DMS 273 treated with DMSO at 0.1 percent for 48 hours (cell line): ENCODE measurements at regions not wholly inside any gene's neighbourhood (a gene's known extent, or its start where the extent isn't known, plus 50 kb on each side); places are given as distances from the start of the nearest gene placed in this dataset.

Experiments used
- DNase-seq: peaks from one replicate; lab custom pipeline; 2025; lab: John Stamatoyannopoulos, UW

DNA sequence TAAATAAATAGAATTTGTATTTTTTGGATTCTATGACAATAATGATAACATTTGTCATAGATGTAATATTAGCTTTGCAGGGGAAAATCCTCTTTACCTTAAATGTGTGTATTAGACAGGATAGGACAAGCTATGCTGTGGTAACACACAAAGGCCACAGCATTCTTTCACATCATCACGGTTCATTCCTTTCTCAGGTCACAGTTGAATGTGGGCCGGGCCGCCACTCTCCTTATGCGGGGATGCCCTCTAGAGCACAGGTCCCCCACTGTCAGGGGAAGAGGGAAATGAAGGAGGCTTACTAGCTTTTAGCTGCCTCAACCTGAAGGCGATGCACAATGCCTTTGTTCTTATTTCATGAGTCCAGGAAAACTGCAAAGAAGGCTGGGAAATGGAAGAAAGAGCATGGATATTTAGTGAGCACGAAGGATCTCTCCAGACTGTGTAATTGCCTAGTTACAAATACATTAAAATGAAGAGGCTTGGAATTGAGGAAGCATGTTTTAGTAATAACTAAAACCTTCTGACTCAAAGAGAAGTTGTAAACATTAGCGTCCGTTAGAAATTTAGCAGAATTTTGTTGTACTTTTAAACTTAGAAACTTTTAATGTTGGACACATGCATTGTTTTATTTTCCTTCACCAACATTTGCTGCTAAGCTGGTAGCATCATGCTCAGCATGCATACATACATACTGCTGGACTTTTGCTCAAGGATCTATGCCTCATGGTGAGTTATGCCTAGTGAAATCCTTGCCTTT lies 248.9 kb upstream of the FOXQ1 start:
- DNase-seq: no peak

DNA sequence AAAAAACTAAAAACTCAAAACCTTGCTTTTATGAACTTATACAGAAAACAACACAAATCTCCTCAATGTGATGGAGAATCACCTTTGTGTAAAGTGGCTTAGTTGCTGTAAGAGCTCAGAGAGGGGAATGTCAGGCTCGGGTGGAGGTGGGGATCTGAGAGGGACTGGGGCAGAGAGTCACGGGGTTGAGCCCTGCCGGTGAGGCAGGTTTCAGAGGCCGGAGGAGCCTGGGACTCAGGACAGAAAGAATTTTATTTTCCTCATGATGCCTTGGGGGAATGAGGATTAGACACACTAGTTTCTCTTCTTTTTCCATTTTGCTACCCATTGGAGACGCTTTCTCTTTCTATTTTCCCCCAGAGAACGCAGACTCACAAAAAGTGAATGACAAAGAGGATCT lies 252.3 kb upstream of the FOXQ1 start:
- DNase-seq: no peak

DNA sequence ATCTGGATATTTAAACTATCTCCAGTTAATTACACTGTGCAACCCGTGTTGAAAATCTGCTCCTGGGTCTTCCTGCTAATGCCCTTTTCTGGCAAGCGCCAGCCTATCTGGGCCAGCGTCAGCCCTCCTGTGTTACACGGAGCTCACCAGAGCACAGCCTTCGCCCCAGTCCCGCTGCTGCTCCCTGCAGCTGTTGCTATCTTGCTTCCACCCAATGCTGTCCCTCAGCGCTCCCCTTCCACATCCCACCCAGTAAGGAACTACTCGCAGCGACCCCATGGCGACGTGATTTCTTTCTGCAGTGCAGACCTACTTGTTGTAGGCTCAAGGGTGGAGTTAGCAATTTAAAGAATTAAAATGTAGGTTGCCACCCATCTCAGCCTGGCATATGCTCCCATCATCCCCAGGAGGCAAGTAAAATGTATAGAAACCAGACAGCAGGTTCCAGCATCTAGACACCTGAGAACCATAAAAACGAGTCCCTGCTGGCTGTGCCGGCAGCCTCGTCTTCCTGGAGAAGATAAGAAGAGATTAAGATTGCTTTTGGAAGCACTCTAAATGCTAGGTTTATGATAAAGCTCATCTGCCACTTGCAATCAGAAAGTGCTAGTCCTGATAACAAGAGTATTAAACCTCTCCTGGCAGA lies 254.3 kb upstream of the FOXQ1 start:
- DNase-seq: no peak

DNA sequence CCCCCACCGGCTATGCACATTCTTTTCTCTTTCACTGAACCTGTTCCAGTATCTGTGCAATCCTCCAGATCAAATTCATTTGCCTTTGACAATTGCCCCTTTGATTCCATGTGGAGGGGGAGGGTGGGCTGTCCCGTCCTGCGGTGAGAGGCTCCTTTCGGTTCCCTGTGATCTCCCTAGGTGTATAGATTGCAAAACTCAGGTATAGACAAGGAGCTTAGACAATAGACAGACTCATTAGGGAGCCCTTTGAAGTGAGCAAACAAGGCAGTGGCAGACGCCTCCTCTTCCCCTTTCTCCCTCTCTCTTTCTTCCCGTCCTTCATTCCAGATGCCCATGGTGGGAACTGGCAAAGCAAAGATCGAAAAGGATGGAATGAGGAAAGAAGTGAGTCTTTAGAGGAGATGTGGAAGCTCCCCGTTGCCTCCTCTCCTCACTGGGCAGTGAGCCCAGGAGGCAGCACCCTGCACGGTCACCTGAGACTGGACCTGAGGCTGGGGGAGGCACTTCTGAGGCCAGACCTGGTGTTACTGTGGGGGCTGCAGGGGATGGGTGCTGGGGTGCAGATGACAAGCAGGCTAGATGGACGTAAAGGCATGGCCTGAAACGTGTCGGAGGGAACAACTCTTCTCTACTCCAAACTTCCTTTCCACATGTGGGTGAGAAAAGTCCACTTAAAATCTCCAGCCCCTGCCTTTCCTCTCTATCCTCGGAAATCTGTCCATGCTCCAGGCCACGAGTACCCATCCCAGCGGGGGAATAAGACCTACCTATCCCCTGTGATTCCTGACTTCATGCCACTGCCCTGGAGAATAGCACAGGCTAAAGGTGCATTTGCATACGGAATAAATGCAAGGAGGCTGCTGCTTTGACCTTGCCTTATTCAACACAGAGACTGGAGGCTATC lies 256.6 kb upstream of the FOXQ1 start:
- no peak for DNase-seq

DNA sequence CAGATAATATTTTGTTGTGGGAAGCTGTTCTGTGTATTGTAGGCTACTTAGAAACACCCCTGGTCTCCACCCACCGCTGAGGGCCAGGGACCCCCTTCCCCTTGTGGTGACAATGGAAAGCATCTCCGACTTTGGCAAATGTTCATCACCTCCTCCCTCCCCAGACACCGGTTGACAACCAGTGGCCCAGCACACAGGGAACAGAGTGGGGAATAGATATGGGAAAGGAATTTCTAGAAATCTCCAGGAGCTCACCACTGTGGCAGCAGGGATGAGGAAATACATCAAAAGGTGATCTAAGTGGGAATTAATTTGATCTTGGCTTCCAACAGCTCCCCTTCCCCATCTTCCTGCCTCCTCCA lies 257.3 kb upstream of the FOXQ1 start:
- no peak for DNase-seq

DNA sequence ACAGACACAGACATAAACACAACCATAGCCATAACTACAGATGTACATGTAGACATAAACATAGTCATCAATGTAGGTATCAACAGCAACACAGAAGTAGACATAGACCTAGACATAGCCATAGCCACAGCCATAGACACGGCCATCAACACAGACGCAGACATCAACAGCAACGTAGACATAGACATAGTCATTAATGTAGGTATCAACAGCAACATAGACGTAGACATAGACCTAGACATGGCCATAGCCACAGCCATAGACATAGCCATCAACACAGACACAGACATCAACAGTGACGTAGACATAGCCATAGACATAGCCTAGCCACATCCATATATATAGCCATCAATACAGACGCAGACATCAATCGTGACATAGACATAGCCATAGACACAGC lies 258.3 kb upstream of the FOXQ1 start:
- DNase-seq: no peak

DNA sequence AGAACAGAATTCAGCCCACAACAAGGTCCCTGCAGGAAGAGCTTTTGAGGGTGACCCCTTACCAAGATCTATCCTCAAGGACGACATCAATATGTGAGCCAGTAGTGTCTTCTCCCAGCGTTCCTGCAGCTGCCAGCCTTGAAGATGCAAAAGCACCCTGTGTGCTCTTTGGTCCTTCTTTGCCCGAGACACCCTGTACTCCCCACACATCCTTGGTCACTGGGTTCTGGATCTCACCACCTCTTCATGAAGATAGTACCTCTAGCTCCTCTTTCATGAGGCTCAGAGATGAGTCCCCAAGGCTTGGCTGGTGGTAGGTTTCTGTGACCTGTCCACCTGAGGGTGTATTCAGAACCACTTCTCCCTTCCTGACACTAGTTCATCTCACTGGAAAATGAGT lies 259.6 kb upstream of the FOXQ1 start:
- no peak for DNase-seq

DNA sequence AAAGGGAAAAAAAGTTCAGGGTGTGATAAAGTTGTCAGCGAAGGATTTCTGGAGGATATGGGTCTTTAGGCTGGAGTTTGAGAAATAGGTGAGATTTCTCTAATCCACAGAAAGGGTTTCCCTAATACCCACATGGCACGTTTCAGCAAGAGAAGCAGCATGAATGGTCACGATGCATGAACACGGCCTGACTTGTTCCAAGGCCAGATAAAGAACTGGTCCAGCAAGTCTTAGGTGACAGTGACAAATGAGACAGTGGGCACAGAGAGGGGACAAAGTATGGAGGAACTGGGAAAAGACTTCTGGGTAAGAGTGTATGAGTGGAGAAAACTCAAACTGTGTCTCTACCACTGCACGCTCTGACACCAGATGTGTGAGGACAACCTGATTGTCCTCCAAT lies 262.0 kb upstream of the FOXQ1 start:
- DNase-seq: no peak

DNA sequence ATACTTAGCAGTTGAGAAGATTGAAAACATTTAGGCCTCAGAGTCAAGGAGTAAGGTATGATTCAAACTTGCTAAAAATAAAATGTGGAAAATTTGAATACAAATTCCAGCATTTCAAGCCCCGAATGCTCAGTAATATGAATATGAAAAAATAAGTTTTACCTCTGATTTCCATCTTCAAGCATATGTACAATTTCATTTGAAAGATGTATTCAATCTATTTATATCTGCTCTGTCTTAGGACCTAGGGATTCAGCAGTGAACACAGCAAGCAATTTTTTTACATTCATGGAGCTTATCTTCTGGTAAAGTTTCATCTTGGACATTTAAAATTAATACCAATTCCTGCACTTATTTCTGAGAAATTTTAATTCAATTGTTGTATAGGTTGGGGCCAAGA lies 262.7 kb upstream of the FOXQ1 start:
- DNase-seq: no peak

DNA sequence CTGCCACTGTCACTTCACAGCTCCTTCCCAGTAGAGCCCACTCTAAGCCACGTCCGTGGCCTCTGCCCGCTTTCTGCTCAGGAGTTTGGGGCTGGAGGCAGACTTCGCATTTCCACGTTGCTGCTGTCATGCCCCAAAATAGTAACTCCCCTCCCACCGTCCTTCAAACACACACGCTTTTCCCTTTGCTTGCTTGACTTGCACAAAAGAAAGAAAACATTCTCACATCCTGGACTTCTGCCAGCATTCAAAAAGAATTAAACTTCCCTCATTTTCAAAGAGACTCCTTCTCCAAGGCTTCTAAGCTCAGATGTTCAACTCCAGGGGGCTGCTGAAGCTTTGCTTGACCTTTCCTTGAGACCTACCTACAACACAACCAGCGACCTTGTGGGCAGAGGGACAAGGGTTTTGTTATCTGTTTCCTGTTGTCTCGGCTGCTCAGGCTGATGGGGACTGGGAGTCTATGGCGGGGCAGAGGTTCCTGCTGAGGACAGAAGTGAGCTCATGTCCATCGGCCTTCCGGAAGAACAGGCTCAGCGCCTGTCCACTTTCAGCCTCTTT lies 263.8 kb upstream of the FOXQ1 start:
- DNase-seq: no peak

DNA sequence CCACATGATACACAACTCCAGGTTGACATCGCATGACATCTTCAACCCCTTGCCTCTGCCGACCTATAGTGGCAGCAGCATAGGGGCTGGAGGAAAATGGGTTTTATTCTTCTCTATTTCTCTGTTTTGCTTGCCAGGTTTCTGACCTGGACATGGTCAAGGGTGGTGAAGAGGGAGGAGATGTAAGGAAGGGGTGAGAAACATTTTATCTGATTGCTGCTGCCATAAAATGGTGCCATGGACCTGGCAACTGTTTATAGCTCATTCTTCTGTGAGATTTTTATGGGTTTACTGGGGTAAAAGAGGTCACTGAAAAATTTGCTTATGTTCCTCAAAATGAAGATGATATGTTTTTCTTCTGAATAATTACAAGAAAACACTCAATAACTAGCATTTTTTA lies 266.7 kb upstream of the FOXQ1 start:
- DNase-seq: no peak

DNA sequence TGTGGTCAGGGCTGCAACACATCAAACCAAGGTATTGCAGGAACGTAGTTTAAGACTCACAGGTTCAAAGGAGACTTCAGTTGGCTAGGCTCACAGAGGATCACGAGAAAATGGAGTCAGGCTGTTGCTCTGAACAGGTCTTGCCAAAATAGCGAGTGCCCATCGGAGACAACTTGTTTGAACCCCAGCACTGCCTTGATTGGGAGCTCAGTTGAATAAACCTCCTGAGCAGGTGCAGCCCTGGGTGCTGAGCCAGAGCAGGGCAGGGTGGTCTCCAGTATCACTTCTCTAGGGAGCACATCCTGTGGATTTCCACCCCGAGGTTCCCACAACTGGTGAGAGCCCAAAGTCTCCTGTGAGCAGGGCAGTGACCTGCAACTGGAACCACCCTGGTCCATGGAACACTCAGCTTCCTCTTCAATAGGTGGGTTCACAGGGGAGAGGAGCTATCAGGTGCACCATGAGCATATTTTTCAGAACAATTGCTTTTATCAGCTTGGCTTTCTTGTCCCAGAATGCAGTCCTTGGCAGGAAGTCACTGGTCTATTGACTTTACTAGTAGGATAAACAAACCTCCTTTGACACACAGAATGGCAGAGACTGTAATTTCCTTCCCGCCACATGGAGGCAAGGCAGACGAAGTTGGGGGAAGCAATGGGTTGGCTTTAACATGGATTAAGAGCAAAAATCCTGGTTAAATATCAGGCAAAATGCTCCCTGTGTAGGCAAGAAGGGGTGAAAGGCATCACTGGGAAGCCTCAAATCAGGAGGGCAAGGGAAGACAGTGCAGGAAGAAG lies 267.7 kb upstream of the FOXQ1 start:
- no peak for DNase-seq

DNA sequence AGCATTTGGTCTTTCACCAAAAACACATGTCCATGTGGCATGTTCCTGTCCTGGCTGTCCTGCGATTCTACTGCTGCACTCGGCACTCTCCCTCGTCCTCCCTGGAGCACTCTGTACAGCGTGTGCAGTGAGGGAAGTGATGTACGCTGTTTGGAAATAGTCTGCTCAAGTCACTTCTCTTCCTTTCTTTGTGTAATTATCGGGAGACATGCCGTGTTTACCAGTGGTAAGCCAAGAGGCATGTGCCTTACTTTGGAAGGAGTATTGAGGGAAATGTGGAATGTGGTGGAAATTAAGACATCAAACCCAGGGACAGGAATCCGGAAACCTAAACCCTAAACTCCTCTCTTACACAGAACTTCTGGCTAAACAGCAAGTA lies 268.5 kb upstream of the FOXQ1 start:
- DNase-seq: no peak

DNA sequence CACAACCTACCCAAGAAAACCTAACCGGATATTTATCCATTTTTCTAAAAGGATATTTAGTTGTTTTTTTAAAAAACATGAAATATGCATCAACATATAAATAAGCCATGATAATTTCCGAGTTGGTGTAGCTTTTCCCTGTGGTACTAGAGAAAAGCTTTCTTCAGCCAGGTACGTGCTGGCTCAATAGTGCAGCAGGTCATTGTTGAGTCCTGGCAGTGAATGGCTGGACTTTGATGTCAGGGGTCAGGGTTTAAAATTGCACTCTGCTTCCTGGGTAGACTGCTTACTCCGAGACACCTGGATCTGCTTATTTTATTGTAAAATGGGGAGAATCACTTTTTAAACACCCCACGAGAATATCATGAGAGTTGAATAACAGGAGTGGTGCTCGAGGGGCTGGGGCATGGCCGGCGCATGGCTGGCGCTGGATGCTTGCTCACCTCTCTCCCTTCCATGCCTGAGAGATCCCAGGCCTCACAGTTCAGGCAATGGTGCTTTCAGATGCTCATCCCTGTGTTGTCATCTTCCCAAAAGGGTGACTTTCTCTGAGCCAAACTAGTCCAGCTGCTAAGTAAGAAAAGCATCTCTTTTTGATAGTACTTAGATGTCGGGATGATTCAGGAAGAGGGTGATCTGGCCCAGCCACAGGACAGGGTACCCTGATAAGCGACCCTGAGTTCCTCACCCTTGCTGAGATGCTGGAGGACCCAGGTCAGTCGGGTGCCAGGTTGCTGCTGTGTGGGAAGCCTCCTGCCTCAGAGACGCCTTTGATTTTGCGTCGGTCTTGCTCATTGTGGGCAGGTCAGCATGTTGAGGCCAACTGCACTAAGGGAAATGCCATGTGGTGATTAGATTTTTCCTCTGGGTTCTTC lies 269.1 kb upstream of the FOXQ1 start:
- no peak for DNase-seq

DNA sequence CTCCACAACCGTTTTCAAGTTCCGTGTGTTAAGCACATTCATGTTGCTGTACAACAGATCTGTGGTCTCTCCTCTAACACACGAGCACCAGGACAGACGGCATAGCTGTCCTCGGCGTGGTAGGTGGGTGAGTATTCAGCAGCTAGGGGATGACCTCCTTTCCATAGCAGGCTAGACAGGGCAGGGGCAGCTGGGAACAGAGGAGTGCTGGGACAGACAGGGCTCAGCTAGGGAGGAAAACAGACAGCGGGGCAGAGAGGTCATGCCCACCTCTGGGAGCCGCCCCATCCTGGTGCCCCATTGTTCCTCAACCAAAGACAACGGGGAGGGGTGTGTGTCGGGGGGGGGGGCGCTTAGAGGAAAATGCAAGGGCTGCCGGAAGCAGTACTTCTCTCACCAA lies 271.5 kb upstream of the FOXQ1 start:
- DNase-seq: no peak

DNA sequence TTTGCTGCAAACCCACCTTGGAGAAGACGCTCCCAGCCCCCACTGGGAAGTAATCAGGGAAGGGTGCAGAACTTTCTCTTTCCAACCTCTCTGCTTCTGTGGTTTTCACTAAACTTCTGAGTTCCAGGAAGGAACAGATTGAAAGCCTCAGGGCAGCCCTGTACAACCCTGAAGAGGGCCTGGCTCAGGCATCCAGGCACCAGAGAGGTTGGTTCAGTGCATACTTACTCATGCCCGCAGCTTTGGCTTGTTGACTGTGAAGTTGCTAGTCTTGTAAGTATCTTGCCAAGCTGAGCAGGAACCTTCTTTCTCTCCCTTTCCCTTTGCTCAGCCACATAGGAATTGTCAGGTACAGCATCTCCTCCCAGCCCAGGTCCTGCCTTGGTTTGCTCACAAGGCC lies 272.2 kb upstream of the FOXQ1 start:
- DNase-seq: no peak

DNA sequence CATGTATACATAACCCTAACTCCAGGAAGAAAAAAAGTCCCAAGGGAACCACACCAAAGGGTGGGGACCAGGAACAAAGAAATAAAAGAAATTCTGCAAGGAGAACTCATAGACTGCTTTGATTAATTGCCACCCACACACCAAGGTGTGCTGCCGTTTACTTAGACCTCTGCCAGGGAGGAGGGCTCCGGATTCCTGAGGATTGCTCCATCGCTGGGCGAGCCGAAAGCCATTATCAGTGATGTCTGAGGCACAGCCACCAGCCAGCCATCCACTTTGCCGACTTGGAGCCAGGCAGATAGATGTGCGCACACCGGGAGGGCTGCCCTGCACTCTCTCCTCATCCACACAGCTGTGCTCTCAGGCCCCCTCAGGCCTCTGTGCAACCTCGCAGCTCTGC lies 272.7 kb upstream of the FOXQ1 start:
- no peak for DNase-seq

DNA sequence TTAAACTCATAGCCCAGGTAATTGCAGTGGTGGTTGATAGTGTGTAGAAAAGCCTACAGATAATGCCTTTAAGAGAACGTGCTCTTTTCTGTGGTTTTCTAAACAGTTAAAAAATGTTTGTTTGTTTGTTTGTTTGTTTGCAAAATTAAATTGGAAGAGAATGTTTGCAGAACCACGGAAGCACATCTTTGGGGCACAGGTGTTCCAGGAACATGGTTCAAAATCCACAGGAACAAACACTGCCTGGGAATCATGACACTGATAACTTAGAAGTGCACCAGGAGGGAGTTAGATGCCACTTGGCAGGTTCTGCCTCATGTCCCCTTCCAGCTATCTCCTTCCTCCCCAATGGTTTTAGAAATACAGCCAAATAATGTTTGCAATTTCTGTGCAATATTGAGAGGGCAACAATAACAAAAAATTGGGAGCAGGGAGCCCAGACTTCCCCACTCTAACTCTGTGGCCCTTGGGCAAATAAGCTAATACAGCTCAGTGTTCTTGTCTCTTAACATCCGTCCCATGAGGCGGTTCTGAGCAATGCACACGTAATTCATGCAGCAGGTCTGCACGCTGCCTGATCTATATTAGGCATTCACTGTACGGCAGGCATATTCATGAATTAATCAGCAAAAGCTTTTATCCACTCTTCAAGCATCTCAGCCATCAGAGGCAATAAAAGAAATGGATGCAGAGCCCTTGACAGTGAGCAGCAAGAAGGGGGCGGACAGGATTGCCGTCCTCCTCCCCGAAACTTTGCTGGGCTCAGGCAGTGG lies 274.3 kb upstream of the FOXQ1 start:
- no peak for DNase-seq

DNA sequence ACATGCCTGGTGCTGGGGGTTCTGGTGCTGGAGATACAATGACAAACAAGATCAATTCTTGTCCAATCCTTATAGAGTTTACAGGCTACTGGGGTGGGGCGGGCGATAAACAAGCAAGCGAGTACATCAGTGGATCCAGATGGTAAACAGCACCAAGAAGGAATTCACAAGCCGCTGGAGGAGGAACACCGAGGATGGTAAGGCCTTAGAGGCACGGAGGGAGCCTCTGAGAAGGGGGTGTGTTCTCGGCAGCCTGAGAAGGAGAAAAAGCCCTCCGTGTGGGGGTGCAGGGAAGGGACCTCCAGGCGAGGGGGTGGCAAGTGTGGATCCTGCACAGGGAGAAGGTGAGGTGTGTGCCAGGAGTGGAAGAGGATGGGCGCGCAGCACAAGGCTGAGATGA lies 276.5 kb upstream of the FOXQ1 start:
- no peak for DNase-seq

DNA sequence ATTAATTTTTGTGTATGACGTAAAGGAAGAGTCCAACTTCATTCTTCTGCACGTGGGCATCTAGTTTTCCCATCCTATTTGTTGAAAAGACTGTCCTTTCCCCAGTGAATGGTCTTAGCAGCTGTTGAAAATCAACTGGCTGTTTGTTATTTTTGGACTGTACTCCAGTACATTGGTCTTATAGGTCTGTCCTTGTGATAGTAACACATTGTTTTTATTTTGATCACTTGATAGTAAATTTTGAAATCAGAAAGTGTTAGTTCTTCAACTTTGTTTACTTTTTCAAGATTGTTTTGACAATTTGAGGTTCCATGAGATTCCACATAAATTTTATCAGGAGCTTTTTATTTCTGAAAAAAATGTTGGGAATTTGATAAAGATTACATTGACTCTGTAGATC lies 280.2 kb upstream of the FOXQ1 start:
- DNase-seq: no peak
